Mesothelial cell of epicardium (in vitro differentiated cells): ENCODE measurements at regions not wholly inside any gene's neighbourhood (a gene's known extent, or its start where the extent isn't known, plus 50 kb on each side); places are given as distances from the start of the nearest gene placed in this dataset.

Experiments
- DNase-seq, 2 experiments: peaks; one replicate each; pipeline ENCODE4 v3.0.0; 2021; ENCODE audit warnings: low spot score in 2 of 2; ENCODE audit not compliant: unreplicated experiment in 2 of 2
- H3K27ac Mint-ChIP-seq: 2 replicates; pipeline ENCODE4 v1.8.0; 2021; ENCODE audit warnings: mixed read lengths
- H3K27me3 Mint-ChIP-seq: 2 replicates; pipeline ENCODE4 v1.8.0; 2021; ENCODE audit warnings: low read depth, mixed read lengths
- H3K36me3 Mint-ChIP-seq: 2 replicates; pipeline ENCODE4 v1.8.0; 2021; ENCODE audit warnings: mixed read lengths
- H3K4me1 Mint-ChIP-seq: 2 replicates; pipeline ENCODE4 v1.8.0; 2021; ENCODE audit warnings: mixed read lengths
- H3K4me3 Mint-ChIP-seq: 2 replicates; pipeline ENCODE4 v1.8.0; 2021; ENCODE audit warnings: mild to moderate bottlenecking, moderate library complexity, mixed read lengths
- H3K9me3 Mint-ChIP-seq: 2 replicates; pipeline ENCODE4 v1.8.0; 2021; ENCODE audit warnings: mixed read lengths
- TF ChIP-seq, protein P1 (sequence below): fragments of 200-600 bp; sonication (generic); IDR thresholded peaks from one replicate; pipeline ENCODE4 v1.5.0; 2021; ENCODE audit warnings: antibody characterized with exemption; ENCODE audit not compliant: unreplicated experiment

DNA sequence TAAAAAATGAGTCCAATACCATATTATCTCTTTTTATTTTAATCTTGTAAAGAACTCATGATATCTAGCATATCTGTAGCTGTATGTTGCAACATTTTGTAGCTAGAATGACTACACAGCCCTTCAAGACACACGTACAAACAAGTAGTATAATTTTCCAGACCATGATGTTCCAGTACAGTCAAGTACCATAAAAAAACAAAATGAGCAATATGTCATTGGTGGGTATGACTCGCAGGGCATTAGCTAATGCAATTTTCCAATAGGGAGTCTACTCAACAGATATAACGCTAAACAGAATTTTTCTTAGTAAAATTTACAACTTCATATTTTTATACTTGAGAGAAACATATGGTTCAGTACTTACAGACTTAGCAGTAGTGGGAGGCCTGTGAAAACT is 53.6 kb upstream of the UGP2 start:
- H3K36me3 Mint-ChIP-seq: no peaks in the 10 kb centered on the region
- H3K9me3 Mint-ChIP-seq: no peaks in the 10 kb centered on the region
- H3K4me3 Mint-ChIP-seq: no peak overlapping the region
- no peaks in the 10 kb centered on the region for H3K27me3 Mint-ChIP-seq
- H3K27ac Mint-ChIP-seq: no peak overlapping the region
- no peak for DNase-seq
- TF ChIP-seq, protein P1, sequence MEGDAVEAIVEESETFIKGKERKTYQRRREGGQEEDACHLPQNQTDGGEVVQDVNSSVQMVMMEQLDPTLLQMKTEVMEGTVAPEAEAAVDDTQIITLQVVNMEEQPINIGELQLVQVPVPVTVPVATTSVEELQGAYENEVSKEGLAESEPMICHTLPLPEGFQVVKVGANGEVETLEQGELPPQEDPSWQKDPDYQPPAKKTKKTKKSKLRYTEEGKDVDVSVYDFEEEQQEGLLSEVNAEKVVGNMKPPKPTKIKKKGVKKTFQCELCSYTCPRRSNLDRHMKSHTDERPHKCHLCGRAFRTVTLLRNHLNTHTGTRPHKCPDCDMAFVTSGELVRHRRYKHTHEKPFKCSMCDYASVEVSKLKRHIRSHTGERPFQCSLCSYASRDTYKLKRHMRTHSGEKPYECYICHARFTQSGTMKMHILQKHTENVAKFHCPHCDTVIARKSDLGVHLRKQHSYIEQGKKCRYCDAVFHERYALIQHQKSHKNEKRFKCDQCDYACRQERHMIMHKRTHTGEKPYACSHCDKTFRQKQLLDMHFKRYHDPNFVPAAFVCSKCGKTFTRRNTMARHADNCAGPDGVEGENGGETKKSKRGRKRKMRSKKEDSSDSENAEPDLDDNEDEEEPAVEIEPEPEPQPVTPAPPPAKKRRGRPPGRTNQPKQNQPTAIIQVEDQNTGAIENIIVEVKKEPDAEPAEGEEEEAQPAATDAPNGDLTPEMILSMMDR: no peak
- H3K4me1 Mint-ChIP-seq: peaks cover 25% of the 10 kb centered on the region

DNA sequence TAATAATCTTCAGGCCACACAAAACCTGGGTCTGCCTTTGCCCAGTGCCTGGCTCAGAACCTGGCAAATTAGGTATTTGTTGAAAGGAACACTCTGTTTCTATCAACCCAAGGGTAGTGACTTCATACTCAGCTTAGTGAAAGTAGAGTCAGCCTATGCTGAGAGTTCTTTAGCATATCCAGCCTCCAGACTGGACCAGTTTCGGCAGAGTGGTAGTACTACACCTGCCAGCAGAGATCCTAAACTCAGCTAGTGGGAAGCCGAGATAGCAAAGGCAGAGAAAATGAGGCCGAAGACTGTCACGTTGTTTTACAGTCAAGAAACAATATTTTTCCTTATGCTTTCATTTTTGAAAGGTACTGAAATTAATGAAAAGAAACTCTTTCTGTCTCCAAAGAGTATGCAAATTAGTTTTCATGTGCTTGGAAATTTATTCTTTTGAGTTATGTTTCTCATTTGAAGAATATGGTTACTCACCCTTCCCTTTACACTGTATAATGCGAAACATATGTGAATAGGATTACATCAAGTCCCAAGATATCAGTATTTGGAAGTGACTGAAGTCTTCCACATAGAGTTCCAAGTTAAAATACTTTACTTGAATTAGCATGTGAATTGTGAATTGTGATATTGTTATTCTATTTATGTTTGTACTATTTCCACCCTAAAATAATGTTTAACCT is 52.2 kb upstream of the UGP2 start:
- TF ChIP-seq, protein P1: no peak
- no peak overlapping the region for H3K4me3 Mint-ChIP-seq
- H3K36me3 Mint-ChIP-seq: no peaks in the 10 kb centered on the region
- H3K4me1 Mint-ChIP-seq: peaks cover 25% of the 10 kb centered on the region
- no peaks in the 10 kb centered on the region for H3K9me3 Mint-ChIP-seq
- H3K27ac Mint-ChIP-seq: peak overlapping the region; percentile 37
- no peaks in the 10 kb centered on the region for H3K27me3 Mint-ChIP-seq
- no peak for DNase-seq

DNA sequence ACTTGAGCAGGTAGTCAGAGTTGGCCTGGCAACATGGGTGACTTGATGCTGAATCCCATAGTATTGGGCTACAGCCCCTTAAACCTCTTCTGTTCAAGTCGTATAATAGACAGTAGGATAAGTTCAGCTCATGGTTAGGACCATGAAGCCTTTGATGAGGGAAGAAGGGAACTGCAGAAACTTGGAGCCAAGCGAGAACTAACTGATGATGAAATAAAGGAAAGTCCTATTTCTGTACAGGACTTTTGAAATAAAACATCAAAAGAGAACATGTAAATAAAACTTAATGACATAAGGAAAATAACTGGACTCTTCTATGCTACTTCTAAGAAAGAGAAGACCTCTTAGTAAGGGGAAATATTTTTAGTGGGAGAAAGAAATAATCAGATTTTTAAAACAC is 51.2 kb upstream of the UGP2 start:
- Mint-ChIP-seq H3K4me3 (no peak overlapping the region), H3K4me1 (peaks cover 22% of the 10 kb centered on the region), H3K27me3 (no peaks in the 10 kb centered on the region), H3K9me3 (peaks cover 3% of the 10 kb centered on the region), H3K27ac (peak overlapping the region; percentile 14), H3K36me3 (no peaks in the 10 kb centered on the region)
- no peak for DNase-seq
- TF ChIP-seq, protein P1: no peak

DNA sequence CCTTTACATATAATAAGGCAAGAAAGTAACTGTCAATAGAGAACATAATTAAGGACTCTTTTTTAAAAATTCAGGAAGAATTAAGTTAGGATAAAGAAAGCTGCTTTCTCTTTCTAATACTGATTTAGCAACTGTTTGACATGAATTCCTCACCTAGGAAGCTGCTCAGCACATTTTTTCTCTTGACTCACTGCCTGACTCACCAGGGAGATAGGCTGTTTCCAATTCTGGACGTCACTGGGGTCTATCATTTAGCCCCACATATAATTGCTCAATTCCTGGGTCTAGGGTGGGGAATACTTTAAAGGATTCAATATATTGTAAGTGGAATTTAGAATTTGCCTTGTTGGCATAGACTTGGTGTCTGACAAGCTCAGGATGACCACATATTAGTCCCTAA is 50.8 kb upstream of the UGP2 start:
- H3K27me3 Mint-ChIP-seq: no peaks in the 10 kb centered on the region
- no peak for DNase-seq
- no peak overlapping the region for H3K4me3 Mint-ChIP-seq
- H3K36me3 Mint-ChIP-seq: no peaks in the 10 kb centered on the region
- H3K9me3 Mint-ChIP-seq: peaks cover 3% of the 10 kb centered on the region
- peaks cover 20% of the 10 kb centered on the region for H3K4me1 Mint-ChIP-seq
- H3K27ac Mint-ChIP-seq: peak overlapping the region; percentile 14
- TF ChIP-seq, protein P1: no peak

DNA sequence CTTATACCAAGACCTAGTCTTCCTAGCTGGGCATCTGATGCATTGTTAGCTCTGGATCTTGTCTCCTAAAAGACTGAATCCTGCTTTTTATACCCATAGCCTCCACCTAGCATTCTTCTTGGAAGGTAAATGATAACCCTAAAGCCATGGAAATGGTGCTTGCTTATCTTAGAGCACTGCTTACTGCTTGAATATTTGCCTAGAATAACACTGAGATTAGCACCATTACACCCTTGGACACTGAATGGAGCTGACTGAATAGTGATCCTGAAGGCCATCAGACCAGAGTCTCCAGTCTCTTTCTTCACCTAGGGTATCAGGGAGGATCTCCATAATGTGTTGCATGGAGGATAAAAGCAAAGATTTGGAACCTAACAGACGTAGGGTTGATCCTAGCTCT is 50.3 kb upstream of the UGP2 start:
- H3K27me3 Mint-ChIP-seq: no peaks in the 10 kb centered on the region
- peaks cover 20% of the 10 kb centered on the region for H3K4me1 Mint-ChIP-seq
- H3K36me3 Mint-ChIP-seq: no peaks in the 10 kb centered on the region
- H3K4me3 Mint-ChIP-seq: no peak overlapping the region
- no peak for DNase-seq
- H3K27ac Mint-ChIP-seq: no peak overlapping the region
- TF ChIP-seq, protein P1: no peak
- H3K9me3 Mint-ChIP-seq: peaks cover 3% of the 10 kb centered on the region
